HG02870 (cell line): ENCODE measurements at regions not wholly inside any gene's neighbourhood (a gene's known extent, or its start where the extent isn't known, plus 50 kb on each side); places are given as distances from the start of the nearest gene placed in this dataset.

Experiments used
- ATAC-seq: cut with Tn5 transposase; IDR thresholded peaks from one replicate; pipeline ENCODE4 v1.9.1; 2021; ENCODE audit warnings: mild to moderate bottlenecking, moderate library complexity; ENCODE audit not compliant: unreplicated experiment

DNA sequence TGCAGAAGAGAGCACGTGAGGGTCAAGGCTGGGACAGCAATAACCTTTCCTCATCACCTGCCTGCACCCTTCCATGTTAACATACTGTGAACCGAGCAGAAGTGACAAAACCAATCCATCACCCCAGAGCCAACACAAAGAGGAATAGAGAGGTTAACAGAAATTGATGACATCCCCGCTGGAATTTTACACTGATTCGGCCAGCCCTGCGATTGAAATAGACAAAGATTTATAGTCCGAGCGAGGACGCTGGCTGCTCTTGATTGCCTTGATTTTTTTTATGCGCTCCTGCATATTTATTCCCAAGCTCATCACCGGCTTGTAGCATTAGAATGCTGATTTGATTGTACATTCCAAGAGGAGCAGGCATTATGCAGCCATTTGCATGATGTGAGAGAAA lies 729.7 kb downstream of the BCL11B start:
- no peak for ATAC-seq

DNA sequence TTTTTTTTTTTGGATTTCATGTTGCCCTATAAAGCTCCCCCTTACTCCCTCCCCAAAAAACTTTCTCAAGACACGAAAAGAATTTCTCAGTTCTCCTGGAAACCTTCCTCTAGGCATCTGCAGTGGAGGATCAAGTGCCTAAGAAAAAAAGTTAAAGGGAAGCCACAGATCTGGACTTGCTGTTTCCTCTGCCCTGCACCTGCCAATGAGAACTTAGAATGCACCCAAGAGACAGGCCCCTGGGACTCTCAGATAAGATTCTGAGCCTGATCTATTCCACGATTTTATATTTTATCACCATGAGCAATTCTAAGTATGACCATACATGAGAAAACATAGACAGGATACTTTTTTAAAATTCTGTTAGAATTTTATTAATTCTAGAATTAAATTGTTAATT lies 728.9 kb downstream of the BCL11B start:
- ATAC-seq: no peak

DNA sequence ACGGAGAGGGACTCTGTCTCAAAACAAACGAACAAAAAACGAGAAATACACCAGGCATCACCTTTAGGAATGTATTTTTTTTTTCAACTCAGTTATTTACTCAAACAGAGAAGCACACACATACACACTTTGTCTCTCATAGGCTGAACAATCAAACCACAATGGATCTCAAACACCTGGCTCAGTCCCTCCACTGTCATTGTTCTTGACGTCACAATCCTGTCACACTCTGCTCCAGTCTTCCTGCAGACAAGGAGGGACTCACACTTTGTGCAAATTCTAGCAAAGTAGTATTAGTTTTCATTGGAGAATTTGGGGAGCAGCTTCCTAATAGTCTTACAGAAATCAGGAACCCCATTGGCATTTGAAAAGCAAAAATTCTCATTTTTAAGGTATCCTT lies 727.8 kb downstream of the BCL11B start:
- ATAC-seq: no peak

DNA sequence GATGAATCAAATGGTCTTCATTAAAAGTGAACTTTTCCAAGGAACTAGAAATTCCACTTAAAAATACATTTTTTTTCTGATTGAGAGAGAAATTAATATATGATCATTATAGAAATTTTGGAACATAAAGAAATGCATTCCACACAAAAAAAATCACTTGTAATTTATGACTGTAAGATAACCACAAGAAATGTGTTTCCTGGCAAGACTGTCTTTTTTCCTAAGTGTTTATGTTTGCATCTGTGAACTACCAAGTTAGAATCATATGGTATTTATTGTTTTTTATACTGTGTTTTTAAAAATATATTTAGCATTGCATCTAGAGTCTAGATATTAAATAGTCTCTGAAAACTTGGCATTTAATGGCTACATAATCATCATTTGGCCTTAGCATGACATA lies 726.8 kb downstream of the BCL11B start:
- no peak for ATAC-seq

DNA sequence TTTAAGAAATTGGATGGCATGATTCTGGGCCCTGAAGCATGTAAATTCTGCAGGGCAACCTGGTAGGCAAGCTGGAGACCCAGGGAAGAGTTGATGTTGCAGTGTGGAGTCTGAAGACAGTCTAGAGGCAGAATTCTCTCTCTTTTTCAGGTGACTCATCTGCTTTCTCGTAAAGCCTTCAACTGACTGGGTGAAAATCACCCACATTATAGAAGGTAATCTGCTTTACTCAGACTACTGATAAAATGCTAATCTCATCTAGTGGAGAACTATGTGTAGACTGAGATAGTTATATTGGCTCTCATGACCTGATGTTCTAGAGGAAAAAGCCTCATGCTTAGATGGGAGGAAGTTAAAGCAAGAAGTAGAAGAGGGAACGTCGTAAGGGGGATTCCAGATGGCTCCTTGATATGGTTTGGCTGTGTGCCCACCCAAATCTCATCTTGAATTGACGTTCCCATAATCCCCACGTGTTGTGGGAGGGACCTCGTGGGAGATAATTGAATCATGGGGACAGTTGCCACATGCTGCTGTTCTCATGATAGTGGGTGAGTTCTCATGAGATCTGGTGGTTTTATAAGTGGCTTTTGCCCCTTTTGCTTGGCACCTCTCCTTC lies 723.8 kb downstream of the BCL11B start:
- no peak for ATAC-seq

DNA sequence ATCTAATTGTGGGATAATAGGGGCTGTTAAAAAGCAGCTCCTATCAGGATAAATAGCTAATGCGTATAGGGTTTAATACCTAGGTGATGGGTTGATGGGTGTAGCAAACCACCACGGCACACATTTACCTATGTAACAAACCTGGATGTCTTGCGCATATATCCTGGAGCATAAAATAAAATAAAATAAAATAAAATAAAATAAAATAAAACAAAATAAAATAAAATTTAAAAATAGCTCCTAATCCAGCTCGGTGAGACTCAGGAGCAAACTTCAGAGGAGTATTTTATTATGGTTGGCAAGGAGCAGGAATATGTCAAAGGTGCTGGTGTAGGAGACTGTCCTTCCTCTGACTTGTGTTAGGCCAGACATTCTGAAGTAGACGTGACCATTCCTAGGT lies 721.0 kb downstream of the BCL11B start:
- no peak for ATAC-seq

DNA sequence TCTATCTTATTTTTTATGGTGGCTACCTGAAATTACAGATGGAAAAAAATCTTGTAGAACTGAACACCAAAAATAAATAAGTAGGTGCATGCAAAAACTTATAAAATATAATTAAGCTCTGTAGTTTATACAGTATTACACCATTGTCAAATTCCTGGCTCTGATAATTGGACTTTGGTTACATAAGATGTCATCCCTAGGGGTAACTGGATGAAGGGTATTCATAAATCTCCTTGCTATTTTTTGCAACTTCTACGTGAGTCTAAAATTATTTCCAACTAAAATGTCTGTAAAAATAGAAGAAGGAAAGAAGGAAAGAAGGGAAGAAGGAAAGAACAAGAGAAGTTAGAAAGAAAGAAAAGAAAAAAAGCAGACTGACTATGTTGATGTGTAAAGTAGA lies 716.6 kb downstream of the BCL11B start:
- no peak for ATAC-seq

DNA sequence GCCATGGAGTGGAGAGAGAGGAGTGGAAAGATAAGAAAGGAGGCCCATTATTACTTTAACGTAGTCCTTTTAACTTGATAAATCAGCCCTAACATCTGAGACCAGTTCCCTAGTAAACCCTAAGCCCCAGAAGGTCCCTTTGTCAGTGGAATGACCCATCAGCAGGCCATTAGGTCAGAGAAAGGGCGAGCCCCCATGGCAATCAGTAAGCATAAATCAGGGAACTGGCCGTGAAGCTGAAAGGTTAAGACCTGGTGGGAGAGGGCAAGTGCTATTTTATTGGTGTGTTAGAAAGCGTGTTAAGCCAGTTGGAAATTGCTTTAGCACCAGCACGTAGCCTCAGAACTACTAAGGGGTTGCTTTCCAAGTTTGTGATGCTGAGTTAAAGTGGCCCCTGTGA lies 708.0 kb downstream of the BCL11B start:
- ATAC-seq: no peak

DNA sequence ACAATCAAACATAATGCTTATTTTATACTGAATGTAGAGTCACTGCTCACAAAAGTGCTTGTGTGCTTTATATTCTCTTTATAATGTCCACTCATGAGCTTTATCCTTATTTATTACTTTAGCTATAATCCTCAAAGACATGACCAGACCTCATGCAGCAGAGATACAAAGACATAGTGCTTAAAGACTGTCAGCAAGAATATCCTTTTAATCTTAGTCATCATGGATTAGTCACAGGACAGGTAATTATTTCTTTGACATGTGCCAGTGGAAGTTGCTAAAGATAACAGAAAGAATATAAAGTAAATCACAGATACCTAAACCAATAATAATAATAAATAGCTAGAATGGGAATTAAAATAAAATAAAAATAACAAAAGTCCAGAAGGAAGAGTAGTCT lies 707.5 kb downstream of the BCL11B start:
- ATAC-seq: no peak

DNA sequence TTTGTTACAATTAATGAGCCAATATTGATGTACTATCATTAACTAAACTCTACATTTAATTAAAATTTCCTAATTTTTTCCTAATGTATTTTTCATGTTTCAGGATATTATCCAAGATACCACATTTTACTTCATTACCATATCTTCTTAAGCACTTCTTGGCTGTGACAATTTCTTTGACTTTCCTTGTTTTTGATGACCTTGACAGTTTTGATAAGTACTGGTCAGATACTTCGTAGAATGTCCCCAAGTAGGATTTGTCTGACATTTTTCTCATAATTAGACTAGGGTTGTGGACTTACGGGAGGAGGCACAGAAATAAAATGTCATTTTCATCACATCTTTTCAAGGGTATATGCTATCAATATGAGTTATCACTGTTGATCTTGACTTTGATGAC lies 700.9 kb downstream of the BCL11B start:
- no peak for ATAC-seq

DNA sequence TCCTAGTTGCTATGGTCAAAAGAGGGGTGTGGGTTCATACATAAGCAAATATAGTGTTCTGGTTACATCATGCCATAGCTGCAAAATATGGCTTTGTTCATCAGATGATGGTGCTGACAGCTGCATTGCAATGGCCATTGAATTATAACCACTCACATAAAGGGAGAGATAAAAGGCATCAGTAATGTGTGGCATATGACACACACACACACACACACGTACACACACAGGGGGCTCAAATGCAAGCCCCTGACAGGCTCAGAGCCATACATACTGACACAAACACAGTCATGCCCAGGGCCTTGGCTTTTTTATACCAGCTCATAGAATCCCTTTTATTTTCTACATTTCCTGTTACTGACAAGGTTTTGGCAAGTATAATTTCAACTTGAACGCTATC lies 698.9 kb downstream of the BCL11B start:
- no peak for ATAC-seq

DNA sequence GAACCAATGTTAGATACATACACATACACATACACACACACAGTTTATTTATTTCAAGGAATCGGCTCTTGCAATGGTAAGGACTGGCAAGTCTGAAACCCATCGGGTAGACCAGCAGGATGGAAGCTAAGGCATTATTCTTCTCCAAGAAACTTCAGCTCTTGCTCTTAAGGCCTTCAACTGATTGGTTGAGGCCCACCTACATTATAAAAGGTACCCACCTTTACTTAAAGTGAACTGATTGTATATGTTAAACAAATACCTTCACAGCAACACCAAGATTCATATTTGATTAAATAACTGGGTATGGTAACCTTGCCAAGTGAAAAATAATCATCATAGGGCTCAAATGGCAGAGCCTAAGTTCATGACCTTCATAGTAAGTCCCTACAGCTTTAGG lies 695.5 kb downstream of the BCL11B start:
- no peak for ATAC-seq

DNA sequence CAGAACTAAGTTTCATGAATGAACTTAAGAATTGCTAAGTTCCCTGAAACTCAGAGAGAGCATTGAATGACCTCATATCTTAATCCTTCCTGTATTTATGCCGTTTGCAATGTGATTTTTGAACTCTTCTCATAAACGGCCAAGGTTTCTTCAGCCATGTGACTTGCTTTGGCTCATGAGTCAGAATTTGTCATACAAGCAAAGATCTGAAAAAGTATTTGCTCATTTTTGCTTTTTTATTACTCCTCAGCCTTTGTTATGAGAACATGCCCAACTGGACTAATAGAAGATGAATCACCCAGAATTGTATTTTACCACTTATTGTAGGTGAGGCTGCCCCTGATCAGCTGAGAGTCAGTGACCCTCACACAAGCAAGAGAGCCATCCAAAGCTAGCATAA lies 693.8 kb downstream of the BCL11B start:
- no peak for ATAC-seq

DNA sequence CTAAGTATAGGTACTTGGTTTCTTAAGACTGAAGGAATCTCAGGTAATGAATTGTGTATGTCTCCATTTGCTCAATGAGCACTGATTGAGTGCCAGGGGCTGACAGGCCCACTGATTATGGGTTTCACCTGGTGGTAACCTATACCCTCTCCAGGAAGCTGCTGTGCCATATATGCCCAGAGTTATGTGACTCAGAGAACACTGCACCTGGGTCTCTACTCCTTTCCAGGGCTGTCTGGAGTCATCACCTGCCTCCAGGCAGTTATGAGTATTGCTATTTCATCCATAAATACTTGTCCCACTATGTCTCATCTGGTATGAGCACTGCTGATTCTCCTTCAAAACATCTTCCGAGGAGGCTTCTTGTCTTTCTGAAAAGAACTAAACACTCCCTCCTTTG lies 692.9 kb downstream of the BCL11B start:
- no peak for ATAC-seq

DNA sequence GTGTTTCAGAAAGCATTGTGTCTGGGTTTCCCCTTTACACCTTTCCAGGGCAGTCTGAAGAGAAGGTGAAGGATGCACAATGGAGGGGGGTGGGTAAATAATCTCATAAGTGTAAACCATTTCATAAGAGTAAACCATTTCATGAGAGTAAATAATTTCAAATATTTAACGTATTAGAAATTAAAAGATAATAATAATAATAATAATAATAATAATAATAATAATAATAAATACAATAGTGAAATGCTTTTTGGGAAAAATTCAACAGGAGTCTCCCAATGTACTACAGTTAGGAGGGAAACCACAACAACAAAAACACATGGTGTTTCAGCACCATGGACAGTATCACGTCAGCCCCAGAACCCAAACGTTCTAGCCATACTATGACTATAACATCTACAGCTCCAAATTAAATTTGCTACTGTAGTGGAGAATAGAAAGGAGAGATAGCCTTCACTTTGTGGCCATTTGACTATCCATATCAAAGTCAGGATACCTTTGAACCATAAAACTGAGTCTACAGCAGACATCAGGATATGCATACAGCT lies 691.8 kb downstream of the BCL11B start:
- ATAC-seq: no peak

DNA sequence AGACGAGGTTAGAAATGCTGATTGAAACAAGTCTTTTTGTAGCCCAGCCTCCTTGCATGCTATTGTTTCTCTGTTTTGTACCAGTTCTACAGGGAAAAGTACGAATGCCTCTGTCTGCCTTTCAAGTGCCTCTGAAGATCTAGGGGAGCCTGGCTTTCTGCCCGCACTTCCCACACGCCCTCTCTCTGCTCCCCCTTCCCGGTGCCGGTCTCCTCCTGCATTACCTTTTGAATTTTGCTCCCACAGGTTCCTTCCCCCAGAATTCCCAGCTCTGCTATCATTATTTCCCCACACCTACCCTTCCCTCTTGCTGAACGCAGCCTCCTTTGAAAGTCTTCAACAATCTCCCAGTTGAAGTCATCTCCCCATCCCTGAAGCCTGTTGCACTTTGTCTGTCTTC lies 689.7 kb downstream of the BCL11B start:
- ATAC-seq: no peak

DNA sequence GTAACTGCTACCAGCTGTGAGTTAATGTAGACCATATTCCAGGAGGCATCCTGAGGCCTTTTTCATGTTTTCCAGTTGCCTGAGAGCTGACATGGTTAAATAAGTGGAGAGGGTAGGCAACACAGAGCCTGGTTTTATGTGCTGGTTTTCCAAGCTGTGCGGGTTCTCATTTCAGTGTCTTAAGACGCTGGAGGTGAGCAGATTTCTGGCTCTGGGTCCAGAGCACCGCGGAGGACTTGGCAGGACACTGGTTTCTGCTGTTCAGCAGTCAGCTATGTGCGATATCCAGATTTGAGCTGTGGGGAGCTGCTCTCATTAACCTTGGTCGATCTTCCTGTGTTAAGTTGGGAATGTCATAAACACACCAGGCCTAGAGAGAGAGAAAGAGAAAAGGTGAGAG lies 680.8 kb downstream of the BCL11B start:
- ATAC-seq: no peak

DNA sequence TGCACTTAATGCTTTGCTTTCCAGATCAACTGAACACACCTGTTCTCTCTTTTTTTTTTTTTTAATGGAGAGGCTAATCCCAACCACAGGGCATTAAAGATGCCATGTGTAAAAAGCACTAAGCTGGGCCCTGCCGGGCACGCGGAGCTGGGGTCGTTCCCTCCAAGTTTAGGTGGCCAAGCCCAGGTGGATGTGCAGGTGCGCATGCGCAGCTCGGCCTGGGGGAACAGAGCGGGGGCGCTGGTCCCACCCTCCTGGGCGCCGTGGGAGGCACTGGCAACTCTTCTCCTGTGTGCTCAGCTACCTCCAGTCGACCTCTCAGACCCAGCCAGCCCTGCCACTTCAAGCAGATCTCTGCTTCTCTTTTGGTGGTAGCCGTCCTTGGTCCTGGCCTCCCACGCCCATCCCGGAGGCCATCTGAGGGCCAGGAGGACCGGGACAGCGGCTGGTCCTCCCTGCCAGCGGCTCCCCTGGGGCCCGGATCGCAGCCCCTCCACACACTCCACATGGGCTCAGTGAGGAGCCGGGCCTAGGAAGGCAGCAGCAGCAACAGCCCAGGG lies 679.3 kb downstream of the BCL11B start:
- no peak for ATAC-seq

DNA sequence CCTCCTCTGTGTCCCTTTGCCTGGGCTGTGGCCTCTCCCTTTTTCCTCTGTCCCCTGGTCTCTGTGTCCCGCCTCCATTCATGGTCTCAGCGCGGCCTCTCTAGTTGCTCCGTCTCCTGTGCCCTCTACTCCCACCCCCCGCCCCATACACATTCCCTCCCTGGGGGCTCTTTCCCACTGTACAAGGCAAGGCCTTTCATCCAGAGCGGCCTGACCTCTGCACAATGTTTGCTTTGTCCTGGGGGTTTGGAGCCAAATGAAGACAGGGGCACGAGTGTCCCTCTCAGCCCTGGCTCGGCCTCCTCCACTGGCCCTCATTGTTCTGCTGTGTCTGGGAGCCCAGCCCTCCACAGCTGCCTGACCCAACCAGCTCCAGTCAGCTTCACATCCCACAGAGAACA lies 678.6 kb downstream of the BCL11B start:
- no peak for ATAC-seq

DNA sequence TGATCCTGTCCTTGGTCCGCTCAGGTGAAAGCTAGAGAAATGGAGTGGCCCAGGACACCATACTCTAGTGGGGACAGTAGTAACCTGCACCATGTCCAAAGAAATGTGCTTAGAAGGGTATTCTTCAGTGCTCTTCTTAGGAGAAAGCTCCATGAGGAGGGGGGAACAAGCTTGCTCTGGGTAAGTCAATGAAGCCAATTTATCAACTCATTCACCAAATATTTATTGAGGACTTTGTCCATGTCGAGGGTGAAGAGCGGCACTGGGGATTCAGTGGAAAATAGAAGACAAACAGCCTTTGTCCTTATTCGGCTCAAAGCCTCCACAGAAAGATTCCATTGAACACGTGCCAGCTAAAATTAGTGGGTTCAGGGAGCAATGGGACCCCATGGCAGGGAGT lies 677.8 kb downstream of the BCL11B start:
- ATAC-seq: no peak

DNA sequence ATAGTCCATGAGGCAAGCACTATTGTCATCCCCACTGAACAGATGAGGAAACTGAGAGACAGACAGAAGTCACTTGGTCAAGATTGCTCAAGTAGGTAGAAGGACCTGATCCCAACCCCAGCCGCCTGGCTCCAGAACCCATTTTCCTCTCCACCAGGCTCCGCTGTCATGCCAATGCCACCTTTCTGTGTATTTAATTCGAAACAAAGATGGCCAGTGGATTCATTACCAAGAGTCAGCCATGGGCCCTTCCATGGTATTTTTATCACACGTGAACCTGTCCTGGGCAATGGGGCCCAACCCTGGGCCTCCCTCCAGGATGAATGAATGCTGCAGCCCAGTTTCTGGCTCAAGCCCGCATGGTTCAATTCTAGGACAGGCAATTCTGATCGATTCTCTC lies 673.4 kb downstream of the BCL11B start:
- ATAC-seq: no peak

DNA sequence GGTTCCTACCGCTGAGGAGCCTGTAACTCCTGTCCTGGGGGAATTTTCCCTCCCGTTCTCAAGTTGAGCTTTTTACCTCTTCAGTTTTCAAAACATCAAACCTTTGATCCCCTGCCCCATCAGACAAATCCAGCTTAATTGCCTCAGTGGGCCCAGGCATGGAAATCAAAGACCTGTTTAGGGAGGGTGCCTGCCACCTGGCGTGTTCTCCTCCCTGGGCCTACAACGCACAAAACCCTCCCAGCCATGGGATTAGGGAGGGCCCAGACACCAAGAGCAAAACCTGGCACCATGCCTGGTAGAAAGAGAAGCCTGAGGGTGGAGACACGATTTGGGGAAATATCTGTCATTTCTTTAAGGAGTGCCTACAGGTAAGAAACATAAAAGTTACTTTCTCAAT lies 672.9 kb downstream of the BCL11B start:
- ATAC-seq: no peak

DNA sequence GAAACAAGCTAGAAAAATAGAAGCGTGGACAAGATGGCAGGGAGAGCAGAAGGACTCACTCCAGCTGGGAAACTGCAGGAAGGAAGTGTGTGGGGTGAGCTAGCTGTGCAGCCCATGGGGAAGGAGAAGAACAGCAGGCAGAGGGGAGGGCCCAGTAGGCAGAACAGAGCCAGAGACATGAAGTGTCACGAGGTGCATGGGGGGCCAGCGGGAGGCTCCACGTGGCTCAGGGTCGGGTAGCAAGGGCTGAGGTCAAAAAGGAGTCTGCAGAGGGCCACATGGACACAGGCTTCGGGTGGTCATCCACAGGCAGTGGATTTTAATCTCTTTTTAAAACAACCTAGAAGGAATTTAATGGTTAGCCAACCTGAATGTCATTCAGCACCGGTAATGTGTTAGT lies 669.0 kb downstream of the BCL11B start:
- no peak for ATAC-seq
